ENCODE measurements at regions not wholly inside any gene's neighbourhood (a gene's known extent, or its start where the extent isn't known, plus 50 kb on each side); places are given as distances from the start of the nearest gene placed in this dataset.
A peak's percentile ranks its signal among the peaks of the same experiment; 100 is the strongest.

GRCh38 chr4:182093431-182093831, 149.8 kb upstream of the TENM3 start:
- H3K9me3 Mint-ChIP-seq, result peaks cover 0 to 8% (median 6%) of the 10 kb centered on the region in 5 donors
- no peaks in the 10 kb centered on the region for H3K27me3 ChIP-seq (ENCODE audit: insufficient read depth, low read length, poor library complexity, severe bottlenecking)
- H3K27ac Mint-ChIP-seq, result no peak overlapping the region
- no peaks in the 10 kb centered on the region for H3K27me3 Mint-ChIP-seq
- no peaks in the 10 kb centered on the region for H3K4me1 ChIP-seq (ENCODE audit: insufficient read depth, low read length)
- no peaks in the 10 kb centered on the region for H3K36me3 Mint-ChIP-seq
- H3K4me3 ChIP-seq (ENCODE audit: low read length), result no peak overlapping the region
- ChIA-PET POLR2A (no interaction called here), CTCF (no interaction called here)
- DNase-seq, result no peak
- no peak overlapping the region for H3K27ac ChIP-seq (ENCODE audit: low read depth, low read length)
- no peaks in the 10 kb centered on the region for H3K4me1 Mint-ChIP-seq
- H3K9me3 ChIP-seq (ENCODE audit: low read length), result no peaks in the 10 kb centered on the region
- H3K36me3 ChIP-seq (ENCODE audit: insufficient read depth, low read length), result no peaks in the 10 kb centered on the region
- no peak overlapping the region for H3K4me3 Mint-ChIP-seq

GRCh38 chr4:182093935-182094334, 149.3 kb upstream of the TENM3 start:
- no peaks in the 10 kb centered on the region for H3K27me3 Mint-ChIP-seq
- no peaks in the 10 kb centered on the region for H3K4me1 Mint-ChIP-seq
- H3K36me3 Mint-ChIP-seq, result no peaks in the 10 kb centered on the region
- H3K9me3 ChIP-seq (ENCODE audit: low read length), result no peaks in the 10 kb centered on the region
- peaks cover 0 to 9% (median 8%) of the 10 kb centered on the region in 5 donors for H3K9me3 Mint-ChIP-seq
- POLR2A ChIA-PET, result no interaction called here
- H3K27ac Mint-ChIP-seq, result no peak overlapping the region
- H3K4me3 Mint-ChIP-seq, result no peak overlapping the region
- no peak overlapping the region for H3K4me3 ChIP-seq (ENCODE audit: low read length)
- DNase-seq, result no peak
- CTCF ChIA-PET, result no interaction called here
- H3K4me1 ChIP-seq (ENCODE audit: insufficient read depth, low read length), result no peaks in the 10 kb centered on the region
- no peaks in the 10 kb centered on the region for H3K36me3 ChIP-seq (ENCODE audit: insufficient read depth, low read length)
- H3K27me3 ChIP-seq (ENCODE audit: insufficient read depth, low read length, poor library complexity, severe bottlenecking), result no peaks in the 10 kb centered on the region
- no peak overlapping the region for H3K27ac ChIP-seq (ENCODE audit: low read depth, low read length)

GRCh38 chr4:182101618-182102017, 141.6 kb upstream of the TENM3 start:
- no peak for DNase-seq
- Mint-ChIP-seq H3K27ac (no peak overlapping the region), H3K36me3 (no peaks in the 10 kb centered on the region), H3K4me1 (no peaks in the 10 kb centered on the region), H3K27me3 (no peaks in the 10 kb centered on the region), H3K4me3 (no peak overlapping the region), H3K9me3 (peaks cover 0 to 8% (median 3%) of the 10 kb centered on the region in 5 donors)
- Histone ChIP-seq H3K9me3 (ENCODE audit: low read length) (no peaks in the 10 kb centered on the region), H3K27me3 (ENCODE audit: insufficient read depth, low read length, poor library complexity, severe bottlenecking) (no peaks in the 10 kb centered on the region), H3K36me3 (ENCODE audit: insufficient read depth, low read length) (no peaks in the 10 kb centered on the region), H3K4me3 (ENCODE audit: low read length) (no peak overlapping the region), H3K27ac (ENCODE audit: low read depth, low read length) (no peak overlapping the region), H3K4me1 (ENCODE audit: insufficient read depth, low read length) (no peaks in the 10 kb centered on the region)
- POLR2A ChIA-PET, result no interaction called here
- CTCF ChIA-PET, result no interaction called here

GRCh38 chr4:182102576-182102975, 140.6 kb upstream of the TENM3 start:
- Mint-ChIP-seq H3K4me1 (no peaks in the 10 kb centered on the region), H3K4me3 (no peak overlapping the region), H3K9me3 (peaks cover 0 to 8% (median 3%) of the 10 kb centered on the region in 5 donors), H3K27me3 (no peaks in the 10 kb centered on the region), H3K36me3 (no peaks in the 10 kb centered on the region), H3K27ac (no peak overlapping the region)
- H3K9me3 ChIP-seq (ENCODE audit: low read length), result no peaks in the 10 kb centered on the region
- H3K27ac ChIP-seq (ENCODE audit: low read depth, low read length), result no peak overlapping the region
- H3K27me3 ChIP-seq (ENCODE audit: insufficient read depth, low read length, poor library complexity, severe bottlenecking), result no peaks in the 10 kb centered on the region
- CTCF ChIA-PET, result no interaction called here
- H3K4me3 ChIP-seq (ENCODE audit: low read length), result no peak overlapping the region
- POLR2A ChIA-PET, result no interaction called here
- H3K36me3 ChIP-seq (ENCODE audit: insufficient read depth, low read length), result no peaks in the 10 kb centered on the region
- DNase-seq, result no peak
- no peaks in the 10 kb centered on the region for H3K4me1 ChIP-seq (ENCODE audit: insufficient read depth, low read length)

GRCh38 chr4:182103614-182104319, 139.4 kb upstream of the TENM3 start:
- Mint-ChIP-seq H3K9me3 (peaks cover 0 to 2% (median 0%) of the 10 kb centered on the region in 5 donors), H3K4me3 (no peak overlapping the region), H3K36me3 (no peaks in the 10 kb centered on the region), H3K27me3 (no peaks in the 10 kb centered on the region), H3K27ac (peak overlapping the region in 1 of 8 donors; percentile 21), H3K4me1 (no peaks in the 10 kb centered on the region)
- no peak overlapping the region for H3K4me3 ChIP-seq (ENCODE audit: low read length)
- no peaks in the 10 kb centered on the region for H3K4me1 ChIP-seq (ENCODE audit: insufficient read depth, low read length)
- no peaks in the 10 kb centered on the region for H3K27me3 ChIP-seq (ENCODE audit: insufficient read depth, low read length, poor library complexity, severe bottlenecking)
- ChIA-PET CTCF (no interaction called here), POLR2A (no interaction called here)
- no peaks in the 10 kb centered on the region for H3K9me3 ChIP-seq (ENCODE audit: low read length)
- H3K36me3 ChIP-seq (ENCODE audit: insufficient read depth, low read length), result no peaks in the 10 kb centered on the region
- H3K27ac ChIP-seq (ENCODE audit: low read depth, low read length), result no peak overlapping the region
- no peak for DNase-seq

GRCh38 chr4:182105416-182105815, 137.8 kb upstream of the TENM3 start:
- Histone ChIP-seq H3K4me3 (ENCODE audit: low read length) (no peak overlapping the region), H3K27ac (ENCODE audit: low read depth, low read length) (no peak overlapping the region), H3K4me1 (ENCODE audit: insufficient read depth, low read length) (no peaks in the 10 kb centered on the region), H3K9me3 (ENCODE audit: low read length) (no peaks in the 10 kb centered on the region), H3K27me3 (ENCODE audit: insufficient read depth, low read length, poor library complexity, severe bottlenecking) (no peaks in the 10 kb centered on the region), H3K36me3 (ENCODE audit: insufficient read depth, low read length) (no peaks in the 10 kb centered on the region)
- Mint-ChIP-seq H3K9me3 (peaks cover 0 to 2% (median 0%) of the 10 kb centered on the region in 5 donors), H3K4me1 (no peaks in the 10 kb centered on the region), H3K27me3 (no peaks in the 10 kb centered on the region), H3K27ac (no peak overlapping the region), H3K36me3 (no peaks in the 10 kb centered on the region), H3K4me3 (no peak overlapping the region)
- no peak for DNase-seq
- ChIA-PET POLR2A (no interaction called here), CTCF (no interaction called here)

GRCh38 chr4:182107931-182108330, 135.3 kb upstream of the TENM3 start:
- Histone ChIP-seq H3K27me3 (ENCODE audit: insufficient read depth, low read length, poor library complexity, severe bottlenecking) (no peaks in the 10 kb centered on the region), H3K4me1 (ENCODE audit: insufficient read depth, low read length) (no peaks in the 10 kb centered on the region), H3K4me3 (ENCODE audit: low read length) (no peak overlapping the region), H3K9me3 (ENCODE audit: low read length) (no peaks in the 10 kb centered on the region), H3K27ac (ENCODE audit: low read depth, low read length) (no peak overlapping the region), H3K36me3 (ENCODE audit: insufficient read depth, low read length) (no peaks in the 10 kb centered on the region)
- Mint-ChIP-seq H3K4me1 (no peaks in the 10 kb centered on the region), H3K36me3 (no peaks in the 10 kb centered on the region), H3K9me3 (peaks cover 0 to 3% (median 0%) of the 10 kb centered on the region in 5 donors), H3K27ac (no peak overlapping the region), H3K27me3 (no peaks in the 10 kb centered on the region), H3K4me3 (no peak overlapping the region)
- DNase-seq, result no peak
- ChIA-PET CTCF (no interaction called here), POLR2A (no interaction called here)

- H3K4me3 ChIP-seq (ENCODE audit: low read length), result no peak overlapping the region
- H3K27me3 ChIP-seq (ENCODE audit: insufficient read depth, low read length, poor library complexity, severe bottlenecking), result no peaks in the 10 kb centered on the region
- ChIA-PET POLR2A (no interaction called here), CTCF (no interaction called here)
- Mint-ChIP-seq H3K9me3 (peaks cover 0 to 8% (median 3%) of the 10 kb centered on the region in 5 donors), H3K4me1 (no peaks in the 10 kb centered on the region), H3K36me3 (no peaks in the 10 kb centered on the region), H3K27me3 (no peaks in the 10 kb centered on the region), H3K27ac (no peak overlapping the region), H3K4me3 (no peak overlapping the region)
- no peaks in the 10 kb centered on the region for H3K4me1 ChIP-seq (ENCODE audit: insufficient read depth, low read length)
- H3K36me3 ChIP-seq (ENCODE audit: insufficient read depth, low read length), result no peaks in the 10 kb centered on the region
- H3K27ac ChIP-seq (ENCODE audit: low read depth, low read length), result no peak overlapping the region
- H3K9me3 ChIP-seq (ENCODE audit: low read length), result no peaks in the 10 kb centered on the region
- DNase-seq, result no peak
Measured at GRCh38 chr4:182111586-182111985, 131.6 kb upstream of the TENM3 start.

GRCh38 chr4:182113779-182114178, 129.4 kb upstream of the TENM3 start:
- H3K27me3 Mint-ChIP-seq, result no peaks in the 10 kb centered on the region
- no peaks in the 10 kb centered on the region for H3K9me3 ChIP-seq (ENCODE audit: low read length)
- no peaks in the 10 kb centered on the region for H3K36me3 ChIP-seq (ENCODE audit: insufficient read depth, low read length)
- ChIA-PET POLR2A (no interaction called here), CTCF (no interaction called here)
- H3K4me3 Mint-ChIP-seq, result no peak overlapping the region
- H3K27ac Mint-ChIP-seq, result no peak overlapping the region
- H3K36me3 Mint-ChIP-seq, result no peaks in the 10 kb centered on the region
- no peaks in the 10 kb centered on the region for H3K4me1 ChIP-seq (ENCODE audit: insufficient read depth, low read length)
- no peak for DNase-seq
- no peak overlapping the region for H3K4me3 ChIP-seq (ENCODE audit: low read length)
- no peak overlapping the region for H3K27ac ChIP-seq (ENCODE audit: low read depth, low read length)
- no peaks in the 10 kb centered on the region for H3K4me1 Mint-ChIP-seq
- no peaks in the 10 kb centered on the region for H3K27me3 ChIP-seq (ENCODE audit: insufficient read depth, low read length, poor library complexity, severe bottlenecking)
- H3K9me3 Mint-ChIP-seq, result peaks cover 0 to 6% (median 4%) of the 10 kb centered on the region in 5 donors
